ENCODE measurements at regions not wholly inside any gene's neighbourhood (a gene's known extent, or its start where the extent isn't known, plus 50 kb on each side); places are given as distances from the start of the nearest gene placed in this dataset.

DNA sequence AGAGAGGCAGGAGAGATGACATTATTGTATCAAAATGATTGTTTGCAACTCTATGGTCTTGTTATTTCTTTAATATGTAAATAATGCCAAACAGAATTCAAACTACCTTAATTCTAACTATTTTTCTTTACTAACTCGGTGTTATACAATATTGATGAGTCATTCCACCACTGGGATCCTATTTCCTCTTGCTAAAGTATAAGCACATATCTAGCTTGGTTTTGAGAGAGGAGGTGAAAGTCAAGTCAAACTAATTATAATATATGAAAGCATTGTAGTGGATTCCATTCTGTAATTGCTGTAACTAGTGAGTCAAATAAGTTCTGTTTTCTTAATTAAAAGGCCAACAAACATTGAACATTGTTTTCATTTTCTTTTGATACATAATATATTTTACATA lies 837.6 kb downstream of the PDHA2 start:
- TF ChIP-seq ZFP3 (CRISPR knock-in tag; IDR thresholded peaks at IDR 0.05) (no peak), TCF4 (CRISPR knock-in tag; IDR thresholded peaks at IDR 0.05; ENCODE audit: borderline replicate concordance) (no peak), PATZ1 (CRISPR knock-in tag; IDR thresholded peaks at IDR 0.05; ENCODE audit: borderline replicate concordance) (no peak)
